Endothelial cell of umbilical vein (primary cell): ENCODE measurements at regions not wholly inside any gene's neighbourhood (a gene's known extent, or its start where the extent isn't known, plus 50 kb on each side); places are given as distances from the start of the nearest gene placed in this dataset.

Source experiments
- BruUV-seq: library from RNA; stranded (reverse); fragments of 400-500 nt; replicated peaks from 2 replicates; lab custom pipeline; 2021; lab: Mats Ljungman, UMichigan
- CTCF ChIA-PET: fragments of 300-600, 350-600 bp; sonication (Branson Sonifier 250); formaldehyde crosslinking; loops from one replicate; lab custom pipeline; 2021; ENCODE audit warnings: antibody characterized with exemption, inconsistent platforms; lab: Charles Lee
- POLR2A ChIA-PET: fragments of 300-600, 350-600 bp; sonication (Branson Sonifier 250); formaldehyde crosslinking; loops from one replicate; lab custom pipeline; 2021; ENCODE audit warnings: antibody characterized with exemption, inconsistent platforms; lab: Charles Lee
- DNase-seq: peaks from one replicate; pipeline ENCODE4 v3.0.0-alpha.2; 2011; ENCODE audit warnings: low read depth, low spot score
- FAIRE-seq: peaks from 2 replicates; lab custom pipeline; 2011; peaks lifted over from hg19 to GRCh38; lab: Jason Lieb, UNC
- H2AFZ ChIP-seq: 2 replicates; pipeline ENCODE4 v1.6.0; 2012; ENCODE audit warnings: low read depth, low read length, control low read depth, inconsistent platforms
- H3K27ac ChIP-seq: 2 replicates; pipeline ENCODE4 v1.5.1; 2011; ENCODE audit warnings: low read depth, mild to moderate bottlenecking, control low read depth, low read length, moderate library complexity; ENCODE audit not compliant: insufficient read depth
- H3K27me3 ChIP-seq, 2 experiments: 2 replicates each; pipeline versions ENCODE4 v1.6.0 to v1.6.1; 2011; ENCODE audit warnings: low read length in 2 of 2, mixed read lengths in 1 of 2; ENCODE audit not compliant: control insufficient read depth in 2 of 2, insufficient read depth in 2 of 2
- H3K36me3 ChIP-seq, 2 experiments: 2 replicates in 1 of 2; 3 replicates in 1 of 2; pipeline ENCODE4 v1.5.1; 2011; ENCODE audit warnings: low read length in 2 of 2, mild to moderate bottlenecking in 1 of 2, moderate library complexity in 1 of 2; ENCODE audit not compliant: control insufficient read depth in 2 of 2, insufficient read depth in 2 of 2; ENCODE audit errors: extremely low read depth in 1 of 2
- H3K4me1 ChIP-seq: 3 replicates; pipeline ENCODE4 v1.5.1; 2011; ENCODE audit warnings: mild to moderate bottlenecking, low read length; ENCODE audit not compliant: control insufficient read depth, insufficient read depth; ENCODE audit errors: extremely low read depth
- H3K4me2 ChIP-seq: 2 replicates; pipeline ENCODE4 v1.6.1; 2011; ENCODE audit warnings: low read length, control low read depth, mixed read lengths; ENCODE audit not compliant: insufficient read depth
- H3K4me3 ChIP-seq, 3 experiments: fragments of 200-600 bp in 1 of 3; sonication (generic), shearing (Covaris generic) in 1 of 3; replicated peaks in 1 of 3; 2 replicates each; pipeline ENCODE4 v1.5.1; 2011 to 2016; ENCODE audit warnings: control low read depth in 3 of 3, low read length in 3 of 3, mild to moderate bottlenecking in 2 of 3, inconsistent platforms in 1 of 3, low read depth in 1 of 3, moderate library complexity in 1 of 3; ENCODE audit not compliant: insufficient read depth in 1 of 3
- H3K79me2 ChIP-seq: 2 replicates; pipeline ENCODE4 v1.6.0; 2012; ENCODE audit warnings: low read length, inconsistent platforms; ENCODE audit not compliant: control insufficient read depth, insufficient read depth
- H3K9ac ChIP-seq: replicated peaks from 2 replicates; pipeline ENCODE3; 2011; ENCODE audit warnings: low read length, control low read depth; ENCODE audit not compliant: insufficient read depth; ENCODE audit errors: extremely low read depth
- H3K9me1 ChIP-seq: replicated peaks from 3 replicates; pipeline ENCODE4 v1.6.0; 2011; ENCODE audit warnings: mild to moderate bottlenecking, low read length; ENCODE audit not compliant: control insufficient read depth, insufficient read depth; ENCODE audit errors: extremely low read depth
- H3K9me3 ChIP-seq: replicated peaks from 2 replicates; pipeline ENCODE4 v1.5.1; 2012; ENCODE audit warnings: low read length, inconsistent platforms; ENCODE audit not compliant: control insufficient read depth, insufficient read depth
- H4K20me1 ChIP-seq: replicated peaks from 2 replicates; pipeline ENCODE3; 2011; ENCODE audit warnings: mild to moderate bottlenecking, low read length; ENCODE audit not compliant: control insufficient read depth, insufficient read depth; ENCODE audit errors: extremely low read depth
- CTCF ChIP-seq, 2 donors: IDR thresholded peaks; 1 replicate in 1 of 2; 2 replicates in 1 of 2; pipeline ENCODE4 v1.5.1; 2011; ENCODE audit warnings: low read length in 2 of 2, mild to moderate bottlenecking in 2 of 2, moderate library complexity in 2 of 2, control low read depth in 1 of 2, inconsistent platforms in 1 of 2, low read depth in 1 of 2; ENCODE audit not compliant: insufficient read depth in 1 of 2; ENCODE audit errors: extremely low read depth in 1 of 2
- EZH2 ChIP-seq: IDR thresholded peaks from 2 replicates; pipeline ENCODE4 v1.6.1; 2012; ENCODE audit warnings: borderline replicate concordance, low read depth, mild to moderate bottlenecking, moderate library complexity, low read length, inconsistent platforms; ENCODE audit not compliant: severe bottlenecking
- FOS ChIP-seq: IDR thresholded peaks from 2 replicates; pipeline ENCODE4 v1.6.1; 2011; ENCODE audit warnings: mild to moderate bottlenecking, low read length, moderate library complexity, borderline replicate concordance; ENCODE audit not compliant: insufficient read depth
- MAX ChIP-seq: IDR thresholded peaks from 2 replicates; pipeline ENCODE4 v1.6.1; 2011; ENCODE audit not compliant: insufficient read depth, insufficient read length
- MYC ChIP-seq: IDR thresholded peaks from one replicate; pipeline ENCODE4 v1.6.1; 2011; ENCODE audit warnings: mild to moderate bottlenecking, low read depth, low read length
- POLR2A ChIP-seq: IDR thresholded peaks from 2 replicates; pipeline ENCODE4 v1.6.1; 2012; ENCODE audit warnings: low read depth, mild to moderate bottlenecking, control low read depth, low read length
- dilution Hi-C: fragments of 300-500 bp; cut with MboI; formaldehyde crosslinking; loops from one replicate; pipeline ENCODE4 v1.15.0; 2019; ENCODE audit warnings: low sequenced_read_pairs; ENCODE audit not compliant: extremely low pct_ligation_motif_present
- intact Hi-C: fragments of 100-400 bp; cut with micrococcal nuclease; formaldehyde crosslinking; loops from one replicate; pipeline ENCODE4 v1.10.0; 2022

- dilution Hi-C loops = no loop called here
- Histone ChIP-seq H3K27me3 (peaks cover 0 to 3% of the 10 kb centered on the region in 2 experiments), H3K4me3 (no peak overlapping the region), H3K36me3 (no peaks in the 10 kb centered on the region), H3K27ac (no peak overlapping the region), H3K9me3 (no peaks in the 10 kb centered on the region), H3K9ac (no peak overlapping the region), H4K20me1 (no peaks in the 10 kb centered on the region), H2AFZ (no peak overlapping the region), H3K4me1 (no peaks in the 10 kb centered on the region), H3K79me2 (no peaks in the 10 kb centered on the region), H3K4me2 (no peak overlapping the region), H3K9me1 (no peaks in the 10 kb centered on the region)
- intact Hi-C loops = loop anchor here (1.0 to 5.0 kb wide), 2 partner anchors 37 to 696 kb away; no protein-coding TSS in a partner anchor
- FAIRE-seq = peak; percentile 42
- CTCF ChIA-PET = interaction anchor here (0.6 to 3.8 kb wide), 24 partner anchors 10 to 821 kb away, joined by 3 to 98 read pairs (median 4); no protein-coding TSS in a partner anchor
- peak; percentile 28 for DNase-seq
- no TSS peak for BruUV-seq
- no peak for TF ChIP-seq MYC
- TF ChIP-seq CTCF (IDR thresholded peaks at IDR 0.05; ENCODE audit: extremely low read depth in 1 of 2, insufficient read depth in 1 of 2, low read depth in 1 of 2, low read length in 2 of 2) = peak; percentile 16 to 32
- TF ChIP-seq FOS = no peak
- TF ChIP-seq POLR2A = no peak
- TF ChIP-seq EZH2 = no peak
- TF ChIP-seq MAX = no peak
- POLR2A ChIA-PET = no interaction called here
These were observed 60.0 kb upstream of the ORC5 start for GRCh38 chr7:104267701-104268368.
